GM03348 (cell line): ENCODE measurements at regions not wholly inside any gene's neighbourhood (a gene's known extent, or its start where the extent isn't known, plus 50 kb on each side); places are given as distances from the start of the nearest gene placed in this dataset.
"Not testable (repeated sequence)": the region's sequence is repeated elsewhere in the genome, so short reads cannot be mapped to it uniquely, and the experiment has no call there.

ENCODE experiments used
- DNase-seq: peaks from one replicate; pipeline ENCODE4 v3.0.0; 2012; ENCODE audit warnings: low spot score

DNA sequence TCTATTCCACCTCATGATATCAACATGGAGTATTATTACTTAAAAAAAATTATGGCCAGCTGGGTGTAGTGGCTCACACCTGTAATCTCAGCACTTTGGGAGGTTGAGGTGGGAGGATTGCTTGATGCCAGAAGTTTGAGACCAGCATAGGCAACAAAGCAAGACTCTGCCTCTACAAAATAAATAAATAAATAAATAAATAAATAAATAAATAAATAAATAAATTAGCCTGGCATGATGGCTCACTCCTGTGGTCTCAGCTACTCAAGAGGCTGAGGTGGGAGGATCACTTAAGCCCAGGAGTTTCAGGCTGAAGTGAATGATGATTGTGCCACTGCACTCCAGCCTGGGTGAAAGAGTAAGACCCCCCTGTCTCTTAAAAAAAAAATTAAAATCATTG is 350.8 kb downstream of the VRK1 start:
- not testable (repeated sequence) for DNase-seq

GRCh38 chr14:97149775-97150174 is 352.6 kb downstream of the VRK1 start:
- DNase-seq, result no peak

- DNase-seq, result no peak
Observed at GRCh38 chr14:97153527-97153926, 356.3 kb downstream of the VRK1 start.

DNA sequence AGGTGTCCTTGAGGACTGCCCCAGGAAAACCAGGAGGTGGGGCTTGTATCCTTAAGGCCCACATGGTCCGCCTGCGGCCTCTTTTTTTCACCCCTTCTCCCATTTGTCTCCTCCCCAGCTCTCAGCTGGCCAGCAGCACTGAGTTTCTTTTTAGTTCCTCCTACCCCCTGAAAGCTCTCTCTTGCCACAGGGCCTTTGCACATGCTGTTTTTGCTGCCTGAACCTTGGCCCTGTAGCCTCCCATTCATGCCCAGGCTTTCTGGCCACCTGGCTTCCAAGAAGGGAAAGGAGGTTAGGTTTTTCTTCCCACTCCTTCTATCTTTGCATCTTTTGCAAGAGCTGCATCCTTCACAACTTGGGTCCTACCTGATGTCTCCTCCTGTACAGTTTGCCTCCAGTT is 358.1 kb downstream of the VRK1 start:
- DNase-seq, result no peak

GRCh38 chr14:97155814-97156213 is 358.6 kb downstream of the VRK1 start:
- no peak for DNase-seq

DNA sequence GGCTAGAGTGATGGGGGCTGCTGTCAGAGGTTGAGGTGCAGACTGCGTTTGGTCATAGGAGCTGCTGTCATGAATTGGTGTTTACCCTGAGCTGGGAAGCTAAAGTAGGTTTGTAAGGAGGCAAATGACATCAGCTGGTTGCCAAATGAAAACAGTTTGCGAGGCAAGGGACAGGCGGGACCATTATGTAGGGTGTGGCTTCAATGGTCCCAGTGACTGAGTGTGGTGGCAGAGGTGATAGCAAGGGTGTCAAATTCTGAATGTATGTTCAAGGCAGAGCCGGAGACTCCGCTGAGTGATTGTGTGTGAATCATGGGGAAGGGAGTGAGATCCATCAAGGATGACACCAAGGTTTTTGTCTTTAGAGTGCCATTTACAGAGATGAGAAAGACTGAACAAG is 359.5 kb downstream of the VRK1 start:
- DNase-seq, result no peak

GRCh38 chr14:97158102-97158501 is 360.9 kb downstream of the VRK1 start:
- DNase-seq, result no peak

GRCh38 chr14:97159124-97159523 is 361.9 kb downstream of the VRK1 start:
- DNase-seq, result no peak

DNA sequence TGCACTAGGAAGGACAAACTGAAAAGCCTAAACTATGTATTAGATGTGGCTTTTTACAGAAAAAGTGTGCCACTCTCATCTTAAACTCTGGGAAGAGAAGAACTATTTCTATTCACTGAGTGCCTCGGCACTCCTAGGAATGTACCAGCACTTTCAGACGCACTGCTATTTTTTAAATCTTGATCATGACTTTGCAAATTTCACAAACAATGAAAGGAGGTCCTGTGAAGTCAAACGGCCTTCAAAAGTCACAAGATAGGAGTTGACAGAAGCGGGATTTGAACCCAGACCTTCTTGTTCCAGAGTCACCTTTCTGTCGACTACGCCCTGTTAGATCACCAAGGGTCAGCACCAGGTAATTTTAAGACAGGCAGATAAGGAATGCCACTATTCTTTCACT is 365.4 kb downstream of the VRK1 start:
- no peak for DNase-seq

DNA sequence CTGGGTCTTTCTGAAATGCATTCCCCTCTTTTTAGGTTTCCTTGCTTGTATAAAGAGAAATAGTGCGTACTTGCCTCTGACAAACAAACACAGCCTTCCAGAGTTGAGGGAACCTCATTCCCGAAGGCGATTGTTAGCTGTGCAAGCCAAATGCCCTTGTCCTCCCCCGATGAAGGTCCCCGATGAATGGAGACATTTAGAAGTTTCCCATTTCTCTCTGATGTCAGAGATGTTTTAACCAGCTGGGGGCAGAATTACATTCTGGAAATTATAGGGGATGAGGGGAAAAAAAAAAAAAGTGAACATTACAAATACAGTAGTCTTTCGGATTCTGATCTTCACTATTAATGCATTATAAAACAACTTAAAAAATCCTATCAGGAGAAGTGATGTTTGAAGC is 366.8 kb downstream of the VRK1 start:
- no peak for DNase-seq

- DNase-seq, result no peak
Observed at GRCh38 chr14:97166497-97166896, 369.3 kb downstream of the VRK1 start.

- DNase-seq, result not testable (repeated sequence)
Observed at GRCh38 chr14:97167577-97167976, 370.4 kb downstream of the VRK1 start.

- no peak for DNase-seq
Observed at GRCh38 chr14:97172644-97173043, 375.5 kb downstream of the VRK1 start.

GRCh38 chr14:97177016-97177415 is 379.8 kb downstream of the VRK1 start:
- DNase-seq, result no peak

DNA sequence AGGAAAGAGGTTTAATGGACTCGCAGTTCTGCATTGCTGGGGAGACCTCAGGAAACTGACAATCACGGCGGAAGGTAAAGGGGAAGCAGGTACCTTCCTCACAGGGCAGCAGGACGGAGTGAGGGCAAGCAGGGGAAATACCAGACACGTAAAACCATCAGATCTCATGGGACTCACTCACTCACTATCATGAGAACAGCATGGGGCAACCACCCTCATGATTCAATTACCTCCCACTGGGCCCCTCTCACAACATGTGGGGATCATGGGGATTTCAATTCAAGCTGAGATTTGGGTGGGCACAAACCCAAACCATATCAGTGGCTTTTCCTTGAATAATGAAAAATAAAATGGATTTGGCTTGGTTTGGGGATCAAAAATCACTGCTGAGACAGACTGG is 380.5 kb downstream of the VRK1 start:
- no peak for DNase-seq

DNA sequence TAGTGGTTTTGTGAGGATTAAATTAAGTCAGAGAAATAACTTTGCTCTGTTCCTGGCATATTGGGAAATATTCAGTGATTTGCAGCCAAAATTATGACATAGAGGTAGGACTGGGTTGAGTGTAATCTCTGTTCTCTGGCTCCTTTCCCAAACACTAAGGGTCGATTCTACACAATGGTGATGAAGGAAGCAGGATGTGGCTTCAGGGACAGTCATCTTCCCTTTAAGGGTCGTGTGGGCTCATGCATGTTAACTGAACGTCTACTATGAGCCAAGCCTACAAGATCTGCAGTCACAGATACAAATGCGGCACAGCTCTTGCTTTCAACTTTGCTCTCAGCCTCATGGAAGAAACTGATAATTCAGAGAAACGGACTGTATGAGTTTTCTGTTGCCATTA is 381.6 kb downstream of the VRK1 start:
- peak; percentile 30 for DNase-seq

DNA sequence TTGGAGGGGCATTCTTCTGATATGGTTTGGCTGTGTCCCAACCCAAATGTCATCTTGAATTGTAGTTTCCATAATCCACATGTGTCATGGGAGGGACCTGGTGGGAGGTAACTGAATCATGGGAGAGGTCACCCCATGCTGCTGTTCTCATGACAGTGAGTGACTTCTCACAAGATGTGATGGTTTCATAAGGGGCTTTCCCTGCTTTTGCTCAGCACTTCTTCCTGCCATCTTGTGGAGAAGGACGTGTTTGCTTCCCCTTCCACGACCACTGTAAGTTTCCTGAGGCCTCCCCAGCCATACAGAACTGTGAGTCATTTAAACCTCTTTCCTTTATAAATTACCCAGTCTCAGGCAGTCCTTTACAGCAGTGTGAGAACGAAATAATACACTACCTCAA is 382.4 kb downstream of the VRK1 start:
- no peak for DNase-seq

DNA sequence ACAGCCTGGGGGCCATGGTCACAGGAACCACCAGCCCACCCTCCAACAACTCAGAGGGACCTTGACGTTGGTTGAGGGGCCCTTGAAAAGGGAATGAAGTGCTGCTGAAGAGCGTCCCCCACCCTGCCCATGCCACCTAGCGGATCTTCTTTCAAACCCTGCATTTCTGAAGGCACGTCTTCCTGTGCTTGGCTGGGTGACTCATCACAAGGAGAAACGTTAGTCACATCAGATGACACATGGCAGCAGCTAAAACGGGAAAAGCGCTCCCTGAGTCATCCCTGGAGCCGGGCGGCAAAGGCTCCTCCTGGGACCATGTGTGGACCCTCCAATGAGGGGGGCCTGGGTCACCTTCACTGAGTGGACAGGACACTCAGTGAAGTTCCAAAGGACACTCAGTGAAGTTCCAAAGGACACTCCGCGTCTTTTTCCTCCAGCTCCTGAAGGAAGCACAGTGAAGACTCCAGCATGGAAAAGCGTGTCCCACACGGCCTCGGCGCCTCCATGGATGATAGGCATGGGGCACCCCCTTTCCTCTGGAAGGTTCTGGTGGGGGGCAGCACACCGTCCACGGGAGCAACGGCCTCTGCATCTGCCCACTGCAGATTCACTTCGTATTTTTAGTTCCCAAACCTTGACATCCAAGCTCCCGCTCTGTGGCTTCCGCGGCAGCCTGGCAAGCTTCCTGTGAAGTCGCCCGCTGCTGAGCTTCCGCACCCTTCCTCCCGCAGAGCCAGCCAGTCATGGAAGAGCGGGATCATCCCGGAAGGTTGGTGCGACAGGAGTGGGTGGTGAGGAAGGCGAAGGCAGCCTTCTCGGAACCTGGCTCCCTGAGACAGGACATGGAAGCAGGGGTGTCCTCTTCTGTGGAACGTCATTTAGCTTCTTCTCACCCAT is 383.4 kb downstream of the VRK1 start:
- peak; percentile 83 for DNase-seq

DNA sequence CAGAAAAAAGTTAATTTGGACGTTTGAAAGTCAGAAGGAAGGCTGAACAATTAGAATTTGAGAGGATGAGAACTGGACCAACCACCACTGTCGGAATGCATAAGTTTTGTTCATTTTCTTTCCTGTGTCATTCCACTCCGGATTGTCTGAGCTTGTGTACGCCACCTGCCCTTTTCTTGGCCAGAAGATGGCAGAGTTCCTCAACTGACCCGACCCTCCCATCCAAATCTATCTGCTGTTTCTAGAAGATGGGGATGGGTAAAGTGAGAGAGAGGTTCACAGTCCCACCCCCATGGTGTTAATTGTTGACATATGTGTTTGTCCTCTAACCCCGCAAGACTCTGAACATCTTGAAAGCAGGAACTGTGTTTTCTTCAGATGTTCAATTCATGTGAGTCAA is 388.0 kb downstream of the VRK1 start:
- no peak for DNase-seq

GRCh38 chr14:97187916-97188315 is 390.7 kb downstream of the VRK1 start:
- DNase-seq, result no peak

DNA sequence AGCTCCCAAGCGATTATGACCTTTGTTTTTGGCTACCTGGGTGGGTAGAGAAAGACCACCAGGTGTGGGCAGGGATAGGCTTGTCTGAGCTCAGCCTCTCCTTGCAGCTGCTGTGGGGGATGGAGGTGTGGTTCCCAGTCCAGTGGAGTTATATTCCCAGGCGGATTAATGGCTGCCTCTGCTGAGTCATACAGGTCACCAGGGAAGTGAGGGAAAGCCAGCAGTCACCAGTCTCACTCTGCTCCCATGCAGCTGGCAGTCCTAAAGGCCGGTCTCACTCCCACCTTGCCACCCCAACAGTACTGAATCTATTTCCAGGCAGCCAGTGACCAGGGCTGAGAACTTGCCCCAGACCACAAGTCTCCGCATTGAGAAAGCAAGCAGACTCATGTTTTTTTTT is 399.2 kb downstream of the VRK1 start:
- no peak for DNase-seq

DNA sequence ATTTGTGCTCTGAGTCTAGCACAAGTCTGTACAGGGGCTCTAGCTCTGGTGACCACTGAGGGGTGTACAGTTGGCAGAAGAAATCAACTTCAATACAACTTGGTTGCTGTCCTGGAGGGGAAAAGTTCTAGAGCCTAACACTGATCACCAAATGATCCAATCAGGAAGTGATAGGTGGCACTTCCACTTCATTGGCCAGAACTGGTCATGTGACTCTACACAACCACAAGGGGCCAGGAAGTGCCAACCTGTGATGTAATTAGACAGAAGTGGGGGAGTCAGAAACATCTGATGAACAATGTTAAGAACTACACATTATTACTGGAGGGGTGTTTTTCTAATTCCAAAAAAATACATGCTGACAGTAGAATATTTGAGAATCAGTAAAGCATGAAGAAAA is 401.6 kb downstream of the VRK1 start:
- no peak for DNase-seq

DNA sequence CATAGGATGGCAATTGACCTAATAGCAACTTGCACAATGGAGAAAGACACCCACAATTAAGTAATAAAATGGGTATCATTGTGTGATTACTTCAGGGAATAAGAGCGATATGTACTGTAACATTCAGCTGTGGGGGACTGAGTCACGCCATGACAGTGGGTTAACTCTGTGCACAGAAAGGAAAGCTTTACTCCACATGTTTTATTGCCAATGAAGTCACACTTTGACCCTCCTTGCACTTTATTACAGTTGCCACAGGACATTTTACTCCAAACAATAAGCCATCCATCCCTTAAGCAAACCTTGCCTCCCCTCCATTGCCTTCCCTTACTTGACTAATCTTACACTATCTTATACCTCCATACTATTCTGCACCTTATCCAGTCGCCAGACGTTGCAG is 403.1 kb downstream of the VRK1 start:
- no peak for DNase-seq

- DNase-seq, result no peak
Observed at GRCh38 chr14:97206916-97207315, 409.7 kb downstream of the VRK1 start.
